Uterus (tissue), 2 donors: ENCODE measurements at regions not wholly inside any gene's neighbourhood (a gene's known extent, or its start where the extent isn't known, plus 50 kb on each side); places are given as distances from the start of the nearest gene placed in this dataset.

Experiments
- CTCF ChIP-seq, 4 experiments: fragments of 200-600 bp in 2 of 4; fragments of 450-650 bp in 2 of 4; sonication (generic) in 2 of 4; IDR thresholded peaks; one replicate each; pipeline ENCODE4 v1.5.1; 2016 to 2019; ENCODE audit warnings: antibody characterized with exemption in 4 of 4, mild to moderate bottlenecking in 2 of 4, moderate library complexity in 1 of 4
- POLR2A ChIP-seq, 2 donors: fragments of 450-650 bp; IDR thresholded peaks; one replicate each; pipeline ENCODE4 v1.6.1; 2016; ENCODE audit warnings: antibody characterized with exemption in 2 of 2, mild to moderate bottlenecking in 1 of 2, moderate library complexity in 1 of 2

DNA sequence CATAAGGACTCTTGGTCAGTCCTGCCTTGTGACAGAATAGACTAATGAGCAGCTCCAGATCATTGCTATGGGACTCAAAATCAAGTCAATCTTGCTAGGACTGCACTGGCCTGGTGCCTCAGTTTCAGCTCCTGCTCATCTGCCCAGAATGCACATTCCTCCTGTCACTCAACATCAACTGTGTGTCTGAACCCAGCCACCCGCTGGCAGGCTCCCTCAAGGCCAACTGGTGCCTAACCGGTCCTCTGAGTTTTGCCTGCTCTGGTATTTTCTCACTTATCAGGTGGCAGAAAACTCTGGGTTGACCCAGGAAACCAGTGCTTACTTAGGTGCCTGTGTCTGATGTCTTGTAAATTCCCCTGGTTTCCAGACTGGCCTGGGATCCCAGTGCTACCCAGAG, 297.7 kb downstream of the DHX35 start:
- TF ChIP-seq CTCF (IDR thresholded peaks at IDR 0.05) (no peak), POLR2A (IDR thresholded peaks at IDR 0.05) (no peak)
